ENCODE measurements at regions not wholly inside any gene's neighbourhood (a gene's known extent, or its start where the extent isn't known, plus 50 kb on each side); places are given as distances from the start of the nearest gene placed in this dataset.

GRCh38 chr1:25053576-25054250 is 123.6 kb upstream of the RUNX3 start:
- no peaks in the 10 kb centered on the region for H3F3A ChIP-seq (ENCODE audit: control insufficient read depth, insufficient read depth)
- TF ChIP-seq CTCF (IDR thresholded peaks at IDR 0.05; ENCODE audit: low read depth, low read length, poor library complexity, severe bottlenecking) (no peak), EZH2phosphoT487 (IDR thresholded peaks at IDR 0.05; ENCODE audit: borderline replicate concordance, low read length) (no peak)
- no peaks in the 10 kb centered on the region for H3K36me3 ChIP-seq (ENCODE audit: control insufficient read depth, low read length)
- no peak overlapping the region for H3K4me3 ChIP-seq (ENCODE audit: low read length)
- no peaks in the 10 kb centered on the region for H3K79me2 ChIP-seq (ENCODE audit: control insufficient read depth, low read length)
- H3K27ac ChIP-seq (ENCODE audit: low read depth, low read length): no peak overlapping the region
- no peaks in the 10 kb centered on the region for H3K9me2 ChIP-seq (replicated peaks; ENCODE audit: control insufficient read depth, low read length)
- H3K9me3 ChIP-seq (ENCODE audit: control insufficient read depth, insufficient read depth, low read length): no peaks in the 10 kb centered on the region
- no peaks in the 10 kb centered on the region for H4K20me1 ChIP-seq (ENCODE audit: control insufficient read depth, insufficient read depth, low read depth, low read length)
- no peak overlapping the region for H3K4me2 ChIP-seq (ENCODE audit: low read length)
- H3K27me3 ChIP-seq (ENCODE audit: control insufficient read depth, low read length): peaks cover under 1% of the 10 kb centered on the region; the same call in 1 of the 2 replicates
- H3K4me1 ChIP-seq (ENCODE audit: control insufficient read depth, low read length): no peaks in the 10 kb centered on the region

DNA sequence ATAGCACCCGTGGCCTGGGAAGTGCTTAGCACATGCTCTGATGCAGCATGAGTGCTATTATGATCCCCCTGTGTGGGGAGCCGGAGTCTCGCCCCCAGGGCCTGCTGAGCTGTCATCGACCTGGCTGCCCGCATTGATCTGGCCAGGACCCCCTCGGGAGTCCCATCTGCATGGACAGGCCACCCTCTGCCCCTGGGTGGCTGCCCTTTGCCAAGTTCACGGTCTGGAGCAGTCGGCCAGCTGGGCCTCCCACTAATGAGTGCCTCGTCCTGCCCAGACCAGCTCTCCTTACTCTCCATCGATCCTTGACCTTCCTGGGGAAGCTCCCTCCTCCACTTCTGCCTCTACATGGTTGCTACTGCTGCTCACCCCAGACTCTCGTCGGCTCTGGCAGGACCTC is 121.8 kb upstream of the RUNX3 start:
- TF ChIP-seq CTCF (IDR thresholded peaks at IDR 0.05; ENCODE audit: low read depth, low read length, poor library complexity, severe bottlenecking): no peak
- TF ChIP-seq EZH2phosphoT487 (IDR thresholded peaks at IDR 0.05; ENCODE audit: borderline replicate concordance, low read length): no peak
- H3K36me3 ChIP-seq (ENCODE audit: control insufficient read depth, low read length): no peaks in the 10 kb centered on the region

GRCh38 chr1:25051504-25051903 is 121.4 kb upstream of the RUNX3 start:
- H3K4me2 ChIP-seq (ENCODE audit: low read length): no peak overlapping the region
- no peak overlapping the region for H3K4me3 ChIP-seq (ENCODE audit: low read length)
- no peak overlapping the region for H3K27ac ChIP-seq (ENCODE audit: low read depth, low read length)
- H3K4me1 ChIP-seq (ENCODE audit: control insufficient read depth, low read length): no peaks in the 10 kb centered on the region
- no peaks in the 10 kb centered on the region for H3K9me2 ChIP-seq (replicated peaks; ENCODE audit: control insufficient read depth, low read length)
- H3K9me3 ChIP-seq (ENCODE audit: control insufficient read depth, insufficient read depth, low read length): no peaks in the 10 kb centered on the region
- H3K79me2 ChIP-seq (ENCODE audit: control insufficient read depth, low read length): no peaks in the 10 kb centered on the region
- peaks cover 4% of the 10 kb centered on the region; the same call in 1 of the 2 replicates for H3K27me3 ChIP-seq (ENCODE audit: control insufficient read depth, low read length)
- TF ChIP-seq CTCF (IDR thresholded peaks at IDR 0.05; ENCODE audit: low read depth, low read length, poor library complexity, severe bottlenecking) (no peak), EZH2phosphoT487 (IDR thresholded peaks at IDR 0.05; ENCODE audit: borderline replicate concordance, low read length) (no peak)
- no peaks in the 10 kb centered on the region for H3F3A ChIP-seq (ENCODE audit: control insufficient read depth, insufficient read depth)
- H3K36me3 ChIP-seq (ENCODE audit: control insufficient read depth, low read length): no peaks in the 10 kb centered on the region
- H4K20me1 ChIP-seq (ENCODE audit: control insufficient read depth, insufficient read depth, low read depth, low read length): no peaks in the 10 kb centered on the region

More for the DNA sequence above, 121.8 kb upstream of the RUNX3 start:
- no peaks in the 10 kb centered on the region for H3K9me3 ChIP-seq (ENCODE audit: control insufficient read depth, insufficient read depth, low read length)
- no peak overlapping the region for H3K4me3 ChIP-seq (ENCODE audit: low read length)
- H3K9me2 ChIP-seq (replicated peaks; ENCODE audit: control insufficient read depth, low read length): no peaks in the 10 kb centered on the region
- H3K27me3 ChIP-seq (ENCODE audit: control insufficient read depth, low read length): peaks cover 4% of the 10 kb centered on the region; the same call in 1 of the 2 replicates
- H3K27ac ChIP-seq (ENCODE audit: low read depth, low read length): no peak overlapping the region
- H3K4me1 ChIP-seq (ENCODE audit: control insufficient read depth, low read length): no peaks in the 10 kb centered on the region
- H3K4me2 ChIP-seq (ENCODE audit: low read length): no peak overlapping the region
- no peaks in the 10 kb centered on the region for H3F3A ChIP-seq (ENCODE audit: control insufficient read depth, insufficient read depth)
- no peaks in the 10 kb centered on the region for H4K20me1 ChIP-seq (ENCODE audit: control insufficient read depth, insufficient read depth, low read depth, low read length)
- H3K79me2 ChIP-seq (ENCODE audit: control insufficient read depth, low read length): no peaks in the 10 kb centered on the region

All from DOHH2 (cell line).